Retina (tissue), 1 donor: ENCODE measurements at regions not wholly inside any gene's neighbourhood (a gene's known extent, or its start where the extent isn't known, plus 50 kb on each side); places are given as distances from the start of the nearest gene placed in this dataset.
A peak's percentile ranks its signal among the peaks of the same experiment; 100 is the strongest.

Experiments used
- DNase-seq: peaks from one replicate; pipeline ENCODE4 v3.0.0-alpha.2; 2016

- no peak for DNase-seq
These were observed 861.3 kb downstream of the QKI start for GRCh38 chr6:164275773-164276172.

GRCh38 chr6:164274493-164274892, 860.0 kb downstream of the QKI start:
- DNase-seq = peak; percentile 21

DNA sequence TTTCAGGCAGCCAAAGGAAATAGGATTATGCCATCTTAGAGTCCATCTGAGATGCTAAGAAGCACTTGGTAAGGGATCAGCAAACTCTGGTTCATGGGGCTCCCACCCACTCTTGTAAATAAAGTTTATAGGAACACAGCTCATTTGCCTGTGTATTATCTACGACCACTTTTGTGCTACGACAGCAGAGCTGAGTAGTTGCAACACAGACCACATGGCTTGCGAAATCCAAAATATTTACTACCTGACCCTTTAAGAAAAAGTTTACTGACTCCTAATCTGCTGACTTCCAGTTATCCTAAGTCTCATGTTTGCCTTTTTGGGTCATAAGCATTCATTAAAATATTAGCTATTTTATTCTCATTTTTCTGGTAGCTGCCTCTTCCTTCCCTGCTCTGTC, 859.0 kb downstream of the QKI start:
- DNase-seq = no peak

GRCh38 chr6:164266851-164267250, 852.3 kb downstream of the QKI start:
- no peak for DNase-seq

DNA sequence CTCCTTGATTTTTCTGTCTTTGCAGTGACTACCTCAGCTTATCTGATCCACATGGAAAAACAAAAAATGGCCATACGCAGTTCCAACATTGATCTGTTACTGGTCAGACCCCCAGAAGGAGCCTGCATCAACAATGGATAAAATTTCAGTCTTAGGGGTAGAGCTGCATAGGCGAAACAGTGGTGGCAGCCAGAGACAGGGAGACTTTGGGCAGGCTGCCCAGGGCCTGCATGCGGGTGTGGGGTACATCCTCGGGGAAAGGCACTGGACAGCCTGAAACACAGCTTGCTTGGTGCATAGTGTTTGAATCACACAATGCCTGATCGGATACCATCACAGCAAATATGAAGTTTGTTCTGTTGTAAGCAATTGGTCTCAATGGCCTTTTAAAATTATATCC, 847.8 kb downstream of the QKI start:
- no peak for DNase-seq

- DNase-seq = no peak
These were observed 843.9 kb downstream of the QKI start for GRCh38 chr6:164258421-164258820.

DNA sequence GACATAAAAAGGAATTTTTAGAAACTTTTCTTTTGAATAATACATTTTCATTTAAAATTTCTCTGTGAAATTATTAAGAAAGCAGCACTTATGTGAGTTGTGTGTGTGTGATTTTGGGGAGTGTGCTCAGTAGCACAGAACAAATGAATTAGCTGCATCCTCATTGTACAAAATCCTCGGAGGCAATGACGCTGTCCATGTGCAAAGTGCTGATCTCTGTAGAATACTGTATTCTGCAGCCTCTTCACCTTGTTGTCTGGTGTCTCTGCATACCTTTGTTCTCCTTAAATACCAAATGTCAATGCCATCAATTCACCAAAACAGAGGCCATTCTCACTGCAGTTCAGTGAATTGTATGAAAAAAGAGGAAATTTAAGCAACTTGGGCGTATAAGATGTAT, 838.4 kb downstream of the QKI start:
- DNase-seq = no peak

DNA sequence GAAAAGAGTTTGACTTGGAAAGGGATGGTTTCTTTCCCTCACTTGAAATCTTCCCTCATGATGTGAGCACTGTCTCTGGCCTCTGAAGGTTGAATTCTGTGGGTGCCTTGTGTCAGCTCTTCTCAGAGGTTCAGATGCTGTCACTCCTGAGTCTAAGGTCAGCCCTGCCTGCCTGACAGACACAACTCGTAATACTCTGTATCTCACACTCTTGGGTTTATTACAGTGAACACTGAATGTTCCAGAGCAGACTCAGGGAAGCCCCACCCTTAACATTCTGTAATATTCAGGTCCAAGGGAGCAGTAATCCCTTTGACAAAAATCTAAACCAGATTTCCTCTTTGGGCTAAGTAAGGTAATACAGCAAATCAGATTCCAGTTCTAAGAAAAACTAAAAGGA, 837.8 kb downstream of the QKI start:
- DNase-seq = no peak

DNA sequence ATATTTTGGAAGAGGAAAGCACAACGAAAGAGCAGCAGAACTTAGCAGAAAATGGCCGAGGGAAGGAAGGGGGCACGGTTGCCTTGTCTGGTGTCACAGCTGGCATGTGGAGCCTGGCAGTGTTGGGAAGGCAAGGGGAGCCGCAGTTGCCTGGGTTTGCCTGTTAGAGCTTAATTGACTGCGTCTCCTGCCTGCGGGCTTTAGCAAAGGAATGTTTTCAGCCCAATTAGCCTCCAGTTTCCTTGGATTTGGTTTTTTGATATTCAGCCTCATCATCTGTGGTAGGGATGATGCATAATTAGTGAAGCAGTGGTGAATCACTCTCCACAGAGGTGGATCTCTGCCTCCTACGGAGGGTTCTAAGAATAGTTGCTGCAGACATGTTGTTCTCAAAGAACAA, 832.6 kb downstream of the QKI start:
- DNase-seq = peak; percentile 62

DNA sequence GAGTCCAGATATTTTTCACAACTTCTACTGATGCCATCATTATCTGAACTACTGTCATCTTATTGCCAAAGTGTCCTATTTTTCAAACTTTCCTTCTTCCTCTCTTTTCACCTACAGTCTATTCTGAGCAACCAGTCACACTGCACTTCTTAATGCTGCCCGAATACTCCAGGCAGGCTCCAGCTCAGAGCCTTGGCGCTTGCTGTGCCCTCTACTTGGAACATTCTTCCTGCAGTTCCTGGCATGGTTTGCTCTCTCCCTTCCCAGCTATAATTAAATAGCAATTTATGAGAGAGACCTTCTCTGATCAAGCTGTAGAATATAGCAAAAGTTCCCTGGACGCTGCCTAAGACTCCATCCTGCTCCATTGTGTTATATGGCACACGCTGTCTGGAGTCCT, 831.6 kb downstream of the QKI start:
- DNase-seq = peak; percentile 6

- no peak for DNase-seq
These were observed 829.4 kb downstream of the QKI start for GRCh38 chr6:164243949-164244348.

DNA sequence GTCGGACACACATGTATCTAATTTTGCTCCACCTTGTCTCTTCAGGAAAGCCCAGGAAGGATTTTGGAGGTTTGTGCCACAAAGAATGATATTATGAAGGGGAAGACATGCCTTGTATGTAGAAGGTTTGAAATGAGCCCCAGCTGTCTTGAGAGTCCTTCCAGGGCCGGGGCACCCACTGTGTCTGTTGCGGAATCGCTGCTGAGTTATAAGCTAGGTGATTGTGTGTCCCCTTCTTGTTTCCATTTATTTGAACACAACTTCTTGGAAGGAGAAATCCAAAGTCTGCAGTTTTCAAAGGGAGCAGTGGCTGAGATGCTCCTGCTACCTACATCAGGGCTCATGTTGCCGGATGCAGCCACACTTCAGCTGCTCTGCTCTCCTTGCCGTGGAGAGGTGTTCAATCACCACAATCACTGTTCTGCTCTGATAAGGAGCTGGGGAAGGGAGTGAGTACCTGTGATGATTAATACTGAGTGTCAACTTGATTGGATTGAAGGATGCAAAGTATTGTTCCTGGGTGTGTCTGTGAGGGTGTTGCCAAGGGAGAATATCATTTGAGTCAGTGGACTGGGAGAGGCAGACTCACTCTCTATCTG, 828.6 kb downstream of the QKI start:
- DNase-seq = peak; percentile 10

GRCh38 chr6:164230804-164231203, 816.3 kb downstream of the QKI start:
- DNase-seq = no peak

GRCh38 chr6:164230259-164230658, 815.7 kb downstream of the QKI start:
- DNase-seq = no peak

- no peak for DNase-seq
These were observed 815.2 kb downstream of the QKI start for GRCh38 chr6:164229716-164230115.

- no peak for DNase-seq
These were observed 813.5 kb downstream of the QKI start for GRCh38 chr6:164227952-164228522.

DNA sequence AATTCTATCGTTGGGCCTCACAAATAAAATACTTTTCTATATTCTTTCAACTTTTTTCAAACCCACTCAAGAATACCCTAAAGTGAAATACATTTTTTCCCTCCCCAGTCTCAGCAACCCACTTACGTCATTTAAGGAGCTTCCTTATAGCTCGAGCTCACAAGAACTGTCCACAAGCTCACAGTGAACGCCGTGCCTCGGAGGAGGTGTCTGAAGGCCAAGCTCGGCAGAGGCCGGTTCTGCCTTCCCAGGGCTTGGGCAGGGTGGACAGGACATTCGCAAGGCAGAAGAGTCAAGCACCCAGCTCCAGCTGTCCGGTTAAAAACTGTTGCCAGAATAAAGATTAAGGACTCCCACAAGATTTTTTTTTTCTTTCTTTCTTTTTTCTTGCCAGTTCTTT, 802.3 kb downstream of the QKI start:
- no peak for DNase-seq

- DNase-seq = no peak
These were observed 801.9 kb downstream of the QKI start for GRCh38 chr6:164216368-164216767.

DNA sequence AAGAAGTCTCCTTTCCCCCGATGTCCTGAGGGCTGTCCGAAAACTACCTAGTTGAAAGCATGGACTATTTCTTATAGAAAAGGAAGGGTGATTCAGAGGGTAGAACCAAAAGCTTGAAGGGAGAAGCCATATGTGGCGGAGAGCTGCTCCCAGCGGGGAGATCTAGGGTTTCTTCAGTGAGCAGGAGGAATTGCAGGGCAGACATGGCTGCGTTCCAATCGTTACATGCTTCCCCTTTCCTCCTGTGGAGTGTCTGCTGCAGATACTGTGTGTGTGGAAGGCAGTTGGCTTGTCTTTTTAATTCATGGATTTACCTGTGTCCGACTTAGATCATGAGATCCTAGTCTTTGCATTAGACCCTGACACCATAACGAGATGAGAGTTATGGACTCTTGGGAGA, 799.5 kb downstream of the QKI start:
- no peak for DNase-seq

GRCh38 chr6:164211254-164211653, 796.7 kb downstream of the QKI start:
- no peak for DNase-seq

- DNase-seq = no peak
These were observed 796.3 kb downstream of the QKI start for GRCh38 chr6:164210783-164211182.

DNA sequence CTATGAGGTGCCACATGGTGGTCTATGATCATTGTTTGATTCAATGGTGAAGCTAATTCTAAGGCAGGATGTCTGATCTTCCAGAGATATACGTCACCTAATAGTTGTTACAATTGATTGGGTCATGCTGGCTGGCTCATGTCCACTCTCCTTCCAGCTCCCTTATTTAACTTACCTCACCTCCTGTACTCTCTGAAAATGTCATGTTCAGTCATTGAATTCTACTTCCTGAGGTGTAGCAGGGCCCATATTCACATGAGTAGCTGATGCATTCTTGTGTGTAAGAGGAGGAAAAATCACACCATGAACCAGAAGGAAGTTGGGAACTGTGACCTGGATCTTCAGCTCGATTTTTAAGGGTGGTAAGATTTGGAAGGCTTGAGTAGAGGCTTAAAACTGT, 795.8 kb downstream of the QKI start:
- DNase-seq = no peak

GRCh38 chr6:164208371-164208770, 793.9 kb downstream of the QKI start:
- no peak for DNase-seq

DNA sequence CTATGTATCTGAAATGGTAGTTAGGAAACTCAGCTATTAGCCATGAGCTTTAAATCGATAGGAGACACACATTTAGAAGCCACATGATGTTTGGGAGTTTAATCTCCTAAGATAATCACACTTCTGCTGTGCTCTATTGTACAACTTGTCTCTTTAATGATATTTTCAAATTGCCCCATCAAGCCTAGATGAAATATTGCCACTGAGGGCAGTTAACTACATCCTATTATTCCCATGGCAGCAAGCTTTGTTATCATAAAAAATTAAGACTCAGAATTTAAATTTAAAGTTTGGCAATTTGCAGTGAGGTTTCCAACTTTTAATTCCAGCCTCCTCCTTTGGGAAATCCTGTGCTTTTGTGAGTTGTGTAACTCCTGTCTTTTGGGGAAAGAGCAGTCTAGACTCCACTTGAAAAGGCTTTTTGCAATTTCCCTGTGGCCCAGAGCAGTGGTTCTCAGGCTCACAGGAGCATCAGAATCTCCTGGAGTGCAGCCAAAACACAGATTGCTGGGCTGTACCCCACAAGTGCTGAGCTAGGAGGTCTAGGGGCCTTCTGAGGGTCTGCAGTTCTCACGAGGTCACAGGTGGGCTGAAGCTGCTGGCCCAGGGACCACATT, 792.4 kb downstream of the QKI start:
- no peak for DNase-seq

GRCh38 chr6:164200071-164200470, 785.6 kb downstream of the QKI start:
- DNase-seq = no peak
